ENCODE measurements at regions not wholly inside any gene's neighbourhood (a gene's known extent, or its start where the extent isn't known, plus 50 kb on each side); places are given as distances from the start of the nearest gene placed in this dataset.

GRCh38 chr13:47409778-47410177 lies 512.9 kb upstream of the HTR2A start:
- Mint-ChIP-seq H3K27me3 (peaks cover 5% of the 10 kb centered on the region), H3K27ac (no peak overlapping the region), H3K9me3 (no peaks in the 10 kb centered on the region), H3K36me3 (ENCODE audit: low read depth) (no peaks in the 10 kb centered on the region), H3K4me3 (no peak overlapping the region), H3K4me1 (ENCODE audit: low read depth) (no peaks in the 10 kb centered on the region)
- POLR2A ChIA-PET, result no interaction called here
- H3K36me3 ChIP-seq (ENCODE audit: insufficient read depth, low read length), result no peaks in the 10 kb centered on the region
- no peaks in the 10 kb centered on the region for H3K9me3 ChIP-seq (ENCODE audit: control insufficient read depth in 1 of 2, insufficient read depth in 1 of 2, low read length in 2 of 2)
- intact Hi-C loops (cut with DNase I, micrococcal nuclease), result no loop called here
- H3K4me3 ChIP-seq (ENCODE audit: low read length), result no peak overlapping the region
- no peak for ATAC-seq (ENCODE audit: poor library complexity)
- DNase-seq, result no peak
- TF ChIP-seq CTCF (IDR thresholded peaks at IDR 0.05), result no peak
- no peaks in the 10 kb centered on the region for H3K27me3 ChIP-seq (ENCODE audit: control insufficient read depth in 1 of 2, insufficient read depth in 2 of 2, low read length in 2 of 2)
- H3K27ac ChIP-seq (ENCODE audit: low read depth in 1 of 2, low read length in 2 of 2), result no peak overlapping the region
- CTCF ChIA-PET, result no interaction called here
- H3K4me1 ChIP-seq (ENCODE audit: insufficient read depth, low read length), result no peaks in the 10 kb centered on the region

GRCh38 chr13:47408546-47409319 lies 511.9 kb upstream of the HTR2A start:
- Histone ChIP-seq H3K4me1 (ENCODE audit: insufficient read depth, low read length) (no peaks in the 10 kb centered on the region), H3K27me3 (ENCODE audit: control insufficient read depth in 1 of 2, insufficient read depth in 2 of 2, low read length in 2 of 2) (no peaks in the 10 kb centered on the region), H3K36me3 (ENCODE audit: insufficient read depth, low read length) (no peaks in the 10 kb centered on the region), H3K9me3 (ENCODE audit: control insufficient read depth in 1 of 2, insufficient read depth in 1 of 2, low read length in 2 of 2) (no peaks in the 10 kb centered on the region), H3K27ac (ENCODE audit: low read depth in 1 of 2, low read length in 2 of 2) (no peak overlapping the region), H3K4me3 (ENCODE audit: low read length) (no peak overlapping the region)
- no peaks in the 10 kb centered on the region for H3K4me1 Mint-ChIP-seq (ENCODE audit: low read depth)
- no peak overlapping the region for H3K27ac Mint-ChIP-seq
- CTCF ChIA-PET, result no interaction called here
- H3K27me3 Mint-ChIP-seq, result peaks cover 5% of the 10 kb centered on the region
- POLR2A ChIA-PET, result no interaction called here
- H3K9me3 Mint-ChIP-seq, result no peaks in the 10 kb centered on the region
- intact Hi-C loops (cut with DNase I, micrococcal nuclease), result no loop called here
- TF ChIP-seq CTCF (IDR thresholded peaks at IDR 0.05), result no peak
- H3K36me3 Mint-ChIP-seq (ENCODE audit: low read depth), result no peaks in the 10 kb centered on the region
- no peak for DNase-seq
- no peak overlapping the region for H3K4me3 Mint-ChIP-seq
- no peak for ATAC-seq (ENCODE audit: poor library complexity)

- Mint-ChIP-seq H3K9me3 (no peaks in the 10 kb centered on the region), H3K27me3 (peaks cover 5% of the 10 kb centered on the region), H3K4me3 (no peak overlapping the region), H3K36me3 (ENCODE audit: low read depth) (no peaks in the 10 kb centered on the region), H3K4me1 (ENCODE audit: low read depth) (no peaks in the 10 kb centered on the region), H3K27ac (no peak overlapping the region)
- ChIA-PET CTCF (no interaction called here), POLR2A (no interaction called here)
- DNase-seq (no peak), ATAC-seq (ENCODE audit: poor library complexity) (no peak)
- no peaks in the 10 kb centered on the region for H3K9me3 ChIP-seq (ENCODE audit: control insufficient read depth in 1 of 2, insufficient read depth in 1 of 2, low read length in 2 of 2)
- H3K36me3 ChIP-seq (ENCODE audit: insufficient read depth, low read length), result no peaks in the 10 kb centered on the region
- H3K27ac ChIP-seq (ENCODE audit: low read depth in 1 of 2, low read length in 2 of 2), result no peak overlapping the region
- intact Hi-C loops (cut with DNase I, micrococcal nuclease), result no loop called here
- H3K4me1 ChIP-seq (ENCODE audit: insufficient read depth, low read length), result no peaks in the 10 kb centered on the region
- H3K27me3 ChIP-seq (ENCODE audit: control insufficient read depth in 1 of 2, insufficient read depth in 2 of 2, low read length in 2 of 2), result no peaks in the 10 kb centered on the region
- H3K4me3 ChIP-seq (ENCODE audit: low read length), result no peak overlapping the region
- no peak for TF ChIP-seq CTCF (IDR thresholded peaks at IDR 0.05)
Measured at GRCh38 chr13:47407808-47408207, 511.0 kb upstream of the HTR2A start.
